COLO829 (cell line): ENCODE measurements at regions not wholly inside any gene's neighbourhood (a gene's known extent, or its start where the extent isn't known, plus 50 kb on each side); places are given as distances from the start of the nearest gene placed in this dataset.

Source experiments
- DNase-seq: peaks from one replicate; pipeline ENCODE4 v3.0.0; 2012; ENCODE audit warnings: low spot score

DNA sequence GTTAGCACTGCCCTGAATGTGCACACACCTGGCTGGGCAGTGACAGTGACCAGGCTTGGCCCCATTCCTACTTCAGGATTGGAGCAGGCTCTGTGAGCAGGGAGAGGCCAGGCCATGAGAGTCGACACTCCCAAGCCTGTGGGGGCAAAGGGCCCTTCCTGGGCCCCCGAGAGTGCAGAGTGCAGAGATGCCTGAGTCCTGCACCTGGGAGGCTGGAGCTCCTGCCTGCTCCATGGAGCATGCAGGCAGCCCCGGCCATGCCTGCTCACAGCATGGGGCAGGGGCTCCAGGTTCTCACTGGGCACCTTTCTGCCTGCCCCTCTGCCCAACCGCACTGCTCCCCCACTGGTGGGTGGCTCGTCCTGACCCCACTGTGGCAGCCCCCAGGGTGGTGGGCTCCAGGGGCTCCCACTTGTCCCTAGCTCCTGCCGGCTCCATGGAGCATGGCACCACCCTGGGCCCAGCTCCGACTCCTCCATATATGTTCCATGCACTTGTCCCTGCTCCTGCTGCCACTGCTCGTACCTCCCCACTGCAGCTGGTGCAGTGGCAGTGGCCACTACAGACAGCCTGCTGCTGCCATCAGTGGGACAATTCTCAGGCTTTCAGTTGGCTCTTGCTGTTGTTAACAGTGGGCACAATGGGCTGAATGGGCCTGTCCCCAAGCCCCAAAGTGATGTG lies 282.0 kb downstream of the RPRM start:
- DNase-seq, result no peak

DNA sequence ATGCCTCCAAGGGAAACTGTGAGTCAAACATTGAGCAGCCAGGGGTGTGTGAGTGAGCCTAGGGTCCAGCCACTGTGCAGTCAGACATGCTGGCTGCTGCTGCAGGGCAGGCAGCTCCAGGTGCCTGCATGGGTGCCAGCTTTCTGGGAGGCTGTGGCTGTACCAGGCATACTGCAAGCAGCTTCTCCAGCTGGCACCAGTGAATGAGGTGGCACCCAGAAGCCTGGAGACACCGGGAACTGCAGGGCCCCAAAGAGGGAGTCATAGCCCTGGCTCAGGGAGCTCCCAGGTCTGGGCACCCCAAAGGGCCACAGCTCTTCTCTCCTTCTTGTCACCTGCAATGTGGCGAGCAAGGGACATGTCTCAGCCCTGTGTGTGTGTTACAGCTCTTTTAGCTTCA lies 283.2 kb downstream of the RPRM start:
- DNase-seq, result no peak

DNA sequence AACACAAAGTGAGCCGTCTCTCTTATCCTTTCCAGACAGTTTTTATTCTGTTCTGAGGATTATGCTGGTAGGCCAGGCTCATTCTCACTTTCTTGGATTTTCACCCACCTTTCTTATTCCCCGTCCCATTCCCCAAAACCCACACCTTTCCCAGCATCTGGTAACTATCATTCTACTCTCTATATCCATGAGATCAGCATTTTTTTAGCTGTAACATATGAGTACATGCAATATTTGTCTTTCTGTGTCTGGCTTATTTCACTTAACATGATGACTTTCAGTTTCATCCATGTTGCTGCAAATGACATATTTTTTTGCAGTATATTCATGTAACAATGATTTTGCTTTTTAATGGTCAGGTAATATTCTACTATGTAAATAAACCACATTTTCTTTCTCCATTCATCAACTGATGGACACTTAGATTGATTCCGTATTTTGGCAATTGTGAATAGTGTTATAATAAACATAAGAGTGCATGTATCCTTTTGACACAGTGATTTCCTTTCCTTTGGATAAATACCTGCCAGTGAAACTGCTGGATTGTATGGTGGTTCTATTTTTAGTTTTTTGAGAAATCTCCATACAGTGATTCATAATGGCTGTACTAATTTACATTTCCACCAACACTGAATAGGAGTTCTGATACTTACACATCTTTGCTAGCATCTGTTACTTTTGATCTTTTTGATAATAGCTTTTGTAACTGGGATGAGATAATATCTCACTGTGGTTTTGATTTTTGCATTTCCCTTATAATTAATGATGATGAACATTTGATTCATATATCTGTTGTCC lies 289.3 kb downstream of the RPRM start:
- DNase-seq, result no peak

DNA sequence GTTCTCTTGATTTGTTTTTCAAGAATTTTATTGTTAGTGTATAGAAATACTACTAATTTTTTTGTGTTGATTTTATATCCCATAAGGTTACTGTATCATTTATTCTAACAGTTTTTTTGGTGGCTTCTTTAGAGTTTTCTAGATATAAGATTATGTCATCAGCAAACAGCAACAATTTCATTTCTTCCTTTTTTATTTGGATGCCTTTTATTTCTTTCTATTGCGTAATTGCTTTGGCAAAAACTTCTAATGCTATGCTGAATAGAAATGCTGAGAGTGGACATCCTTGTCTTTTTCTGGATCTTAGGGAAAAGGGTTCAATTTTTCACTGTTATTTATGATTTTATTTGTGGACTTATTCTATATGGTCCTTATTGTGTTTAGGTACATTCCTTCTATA lies 298.8 kb downstream of the RPRM start:
- DNase-seq, result no peak

DNA sequence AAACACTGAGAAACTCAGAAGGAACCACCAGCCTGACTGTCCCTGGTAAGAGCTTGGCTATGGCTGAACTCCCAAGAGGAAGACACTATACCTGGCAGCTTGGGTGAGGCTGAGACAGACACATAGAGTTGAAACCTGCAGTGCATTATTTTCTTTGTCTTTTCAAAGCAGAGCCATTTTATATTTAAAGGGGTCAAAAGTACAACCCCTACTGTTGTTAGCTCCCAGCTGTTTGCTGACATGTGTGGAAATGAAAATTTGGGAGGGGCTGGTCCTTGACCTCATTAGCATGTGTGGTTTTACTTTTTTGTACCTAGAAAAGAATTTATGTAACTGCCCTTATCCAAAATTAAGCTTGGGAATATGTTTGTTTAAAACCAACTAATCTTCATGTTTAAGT lies 309.0 kb downstream of the RPRM start:
- no peak for DNase-seq

DNA sequence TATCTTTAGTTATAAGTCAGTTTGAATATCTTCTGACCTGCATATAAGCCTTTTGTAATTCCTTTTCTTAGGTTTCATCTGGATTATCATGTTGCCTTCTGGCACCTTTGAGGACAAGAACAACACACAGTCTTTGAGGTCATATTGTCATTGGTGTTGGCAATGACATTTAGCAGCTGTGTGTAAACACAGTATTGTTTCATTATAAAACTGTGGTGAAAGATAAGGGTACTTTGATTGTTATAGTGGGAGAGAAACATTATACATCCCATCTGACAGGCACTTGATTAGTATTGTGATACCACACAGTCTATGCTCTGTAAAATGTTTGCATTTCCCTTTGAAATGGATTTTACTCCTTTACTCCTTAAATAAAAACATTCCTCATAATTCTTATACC lies 313.5 kb downstream of the RPRM start:
- no peak for DNase-seq

DNA sequence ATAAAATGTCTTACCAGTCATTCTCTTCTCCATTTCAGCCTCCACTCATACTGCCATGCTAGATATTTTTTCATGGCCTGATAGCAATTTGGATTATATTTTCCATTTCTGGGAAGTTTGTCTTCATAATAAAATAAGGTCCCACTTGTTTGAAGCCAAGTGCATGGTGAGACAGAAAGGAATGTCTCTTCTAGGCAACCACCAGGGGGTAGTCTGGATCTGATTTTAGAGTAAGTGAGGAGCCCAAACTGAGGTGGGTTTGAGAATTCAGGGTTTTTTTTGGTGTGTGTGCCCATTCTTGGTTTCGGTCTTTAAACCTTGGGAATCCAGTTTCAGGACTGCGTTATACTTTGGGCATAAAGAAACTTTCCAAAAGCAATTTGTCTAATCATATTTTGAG lies 315.5 kb downstream of the RPRM start:
- no peak for DNase-seq

DNA sequence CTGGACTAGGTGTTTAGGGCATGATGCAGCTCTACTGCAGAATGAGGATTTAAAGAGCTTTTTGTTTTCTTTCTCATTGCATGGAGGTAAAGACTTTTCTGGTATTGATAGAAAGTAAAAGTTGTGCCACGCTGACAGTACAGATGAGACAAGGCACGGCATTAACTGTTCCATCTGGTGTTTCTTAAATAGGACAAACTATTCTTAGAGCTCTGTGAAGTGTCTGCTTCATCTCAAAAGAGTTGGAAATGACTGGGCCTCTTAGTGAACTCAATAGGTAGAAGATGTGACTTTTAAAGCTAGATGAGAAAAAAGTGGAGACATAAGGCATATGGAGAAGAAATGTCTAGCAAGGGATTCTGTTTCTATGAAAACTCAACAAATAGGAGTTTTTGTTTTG lies 321.8 kb downstream of the RPRM start:
- no peak for DNase-seq

DNA sequence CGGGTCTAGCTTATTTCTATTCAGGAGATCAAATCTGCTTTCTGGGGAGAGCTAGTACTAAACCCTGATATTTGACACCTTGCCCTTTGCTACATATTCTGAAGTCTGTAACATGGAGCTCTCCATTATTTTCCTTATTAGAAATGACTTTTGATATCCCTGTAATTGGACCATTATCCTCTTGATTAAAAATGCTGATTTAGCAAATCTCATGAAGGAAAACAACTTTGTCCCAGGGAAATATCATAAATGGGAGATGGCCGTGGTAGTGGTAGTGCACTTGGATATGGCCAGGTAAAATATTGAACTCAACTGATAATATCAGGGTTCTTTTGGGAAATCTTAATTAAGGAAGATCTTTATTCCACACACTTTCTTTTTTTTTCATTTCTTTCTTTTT lies 326.5 kb downstream of the RPRM start:
- DNase-seq, result no peak

DNA sequence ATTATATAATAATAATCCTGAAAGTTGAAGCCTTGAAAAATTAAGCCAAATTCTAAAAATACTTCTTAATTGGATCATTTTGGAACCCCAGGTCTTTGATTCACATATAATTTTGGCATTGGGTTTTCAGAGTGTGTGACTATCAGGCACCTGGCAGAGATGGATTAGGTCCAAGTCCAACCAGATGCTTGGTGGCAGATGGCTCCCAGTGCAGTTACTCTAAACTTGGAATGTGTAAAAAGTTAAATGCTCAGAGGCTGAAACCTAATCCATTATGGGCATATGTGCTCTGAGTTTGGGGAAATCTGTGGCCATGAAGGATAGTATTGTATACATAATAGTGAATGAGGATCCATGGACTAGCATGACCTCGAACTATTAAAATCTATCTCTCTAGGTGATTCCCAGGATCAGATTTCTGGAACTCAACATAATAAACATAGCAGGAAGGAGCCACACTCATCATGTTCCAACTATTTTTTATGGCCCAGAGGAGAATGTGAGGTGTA lies 333.0 kb downstream of the RPRM start:
- DNase-seq, result no peak

DNA sequence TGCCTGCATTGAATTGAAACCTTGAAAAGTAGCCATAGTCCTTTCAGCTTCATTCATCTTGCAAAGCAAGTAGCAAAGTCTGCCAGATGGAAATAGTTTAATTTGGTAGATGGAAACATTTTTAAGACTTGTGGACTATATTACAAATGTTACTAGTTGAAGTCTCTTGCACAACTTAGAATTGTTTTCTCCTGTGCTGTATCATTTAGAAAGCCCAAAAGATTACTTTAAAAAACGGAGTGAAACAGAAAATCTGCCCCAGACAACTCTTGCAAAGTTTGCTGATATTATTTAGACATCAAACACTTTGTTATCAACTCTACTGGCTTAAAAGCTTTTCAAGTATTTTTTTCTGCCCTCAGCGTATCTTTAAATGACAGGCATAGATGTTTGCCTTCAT lies 335.0 kb downstream of the RPRM start:
- DNase-seq, result no peak

DNA sequence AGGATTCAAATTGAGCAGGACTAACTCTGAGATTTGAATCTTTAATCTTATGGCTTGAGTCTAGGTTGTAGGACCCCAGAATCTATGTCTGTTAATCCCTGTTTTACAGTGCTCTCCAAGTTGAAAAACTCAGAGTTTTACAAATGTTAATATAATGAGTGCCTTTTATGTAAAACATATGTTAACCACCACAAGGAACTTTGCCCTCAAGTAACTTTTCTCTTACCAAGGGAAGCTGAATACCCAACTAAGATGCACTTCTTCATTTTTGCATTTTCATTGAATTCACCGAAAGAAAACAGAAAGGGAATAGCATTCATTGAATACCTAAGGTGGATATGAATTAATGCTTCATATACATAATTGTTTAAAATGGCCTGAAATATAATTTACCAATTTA lies 338.1 kb downstream of the RPRM start:
- DNase-seq, result no peak

DNA sequence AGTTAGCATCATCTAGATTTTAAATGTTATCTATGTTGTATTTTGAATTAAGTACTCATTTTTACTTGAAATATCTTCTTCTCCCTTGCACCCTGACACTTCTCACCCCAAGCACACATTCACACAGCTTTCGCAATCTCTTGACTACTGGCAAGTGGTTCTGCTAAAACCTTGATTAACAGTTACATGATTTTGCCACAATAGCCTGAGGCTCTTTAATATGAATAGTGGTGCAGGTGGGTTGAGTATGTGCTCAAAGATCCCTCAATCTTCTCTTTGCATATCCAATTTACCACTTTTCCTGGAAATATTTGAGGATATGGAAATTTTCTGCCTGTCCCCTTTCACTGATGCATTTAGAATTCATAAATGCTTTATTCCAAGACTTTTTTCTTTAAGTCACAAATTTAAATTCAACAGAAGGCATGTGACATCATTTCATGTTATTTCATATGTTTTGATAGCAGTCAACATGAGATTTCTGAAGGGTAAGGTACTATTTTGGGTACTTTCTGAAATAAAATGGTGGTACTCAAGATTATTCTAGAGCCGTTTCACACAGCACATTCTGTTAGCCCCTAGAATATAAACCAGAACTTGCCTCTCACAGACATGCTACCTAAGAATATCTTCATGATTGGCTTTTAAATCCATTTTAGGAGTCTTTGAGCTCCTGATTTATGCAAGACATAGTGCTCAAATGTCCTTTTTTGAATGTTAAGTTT lies 339.7 kb downstream of the RPRM start:
- no peak for DNase-seq

DNA sequence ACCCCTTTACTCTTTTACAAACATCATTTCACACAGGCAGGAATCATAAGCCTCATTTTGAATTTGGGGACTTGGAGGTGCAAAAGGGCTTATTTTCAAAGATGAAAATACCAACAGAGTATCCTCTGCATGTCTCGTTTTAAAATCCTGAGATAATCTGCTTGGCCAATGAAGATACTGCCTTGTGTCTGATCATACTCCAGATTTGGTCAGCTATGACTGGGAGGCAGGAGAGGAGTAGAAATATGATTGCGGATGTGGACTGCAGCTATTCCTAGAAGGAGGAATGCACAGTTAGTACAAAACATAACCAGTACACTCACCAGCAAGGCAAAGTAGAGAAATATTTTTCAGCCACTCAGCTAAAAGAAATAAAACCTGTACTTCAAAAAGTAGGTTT lies 342.3 kb downstream of the RPRM start:
- DNase-seq, result no peak

DNA sequence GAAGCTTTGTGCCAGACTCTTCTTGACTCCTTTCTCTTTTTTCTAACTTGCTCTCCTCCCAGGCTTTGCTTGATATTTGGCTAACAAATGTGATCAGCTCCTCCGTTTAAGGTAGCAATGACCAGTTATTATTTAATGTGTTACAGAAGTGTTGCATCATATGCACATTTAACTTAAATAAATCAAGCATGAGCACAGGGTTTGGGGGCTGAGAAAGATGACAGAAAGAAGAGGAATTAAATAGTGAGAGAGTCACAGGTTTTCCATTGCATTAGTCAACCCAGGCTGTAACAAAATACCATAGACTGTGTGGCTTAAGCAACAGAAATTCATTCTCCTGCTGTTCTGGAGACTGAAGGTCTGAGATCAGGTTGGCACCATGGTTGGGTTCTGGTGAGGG lies 343.8 kb downstream of the RPRM start:
- DNase-seq, result no peak

DNA sequence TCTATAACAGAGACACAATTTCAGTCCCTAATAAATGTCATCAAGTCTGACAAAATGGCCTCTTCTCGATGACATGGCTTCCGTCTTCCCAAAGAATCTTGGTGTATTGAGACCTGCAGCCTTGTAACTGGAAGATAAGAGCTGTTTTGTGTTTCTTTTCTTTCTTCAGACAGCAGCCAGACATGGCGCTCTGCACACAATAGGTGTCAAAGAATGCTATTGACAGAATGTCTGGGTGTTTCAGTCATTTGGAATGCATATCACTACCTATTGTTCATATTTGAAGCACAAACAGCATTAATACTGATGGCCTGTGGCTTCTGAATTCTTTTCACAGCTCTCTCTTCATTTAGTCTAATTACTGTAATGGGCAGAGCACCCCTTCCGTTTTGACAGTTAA lies 344.8 kb downstream of the RPRM start:
- DNase-seq, result no peak

DNA sequence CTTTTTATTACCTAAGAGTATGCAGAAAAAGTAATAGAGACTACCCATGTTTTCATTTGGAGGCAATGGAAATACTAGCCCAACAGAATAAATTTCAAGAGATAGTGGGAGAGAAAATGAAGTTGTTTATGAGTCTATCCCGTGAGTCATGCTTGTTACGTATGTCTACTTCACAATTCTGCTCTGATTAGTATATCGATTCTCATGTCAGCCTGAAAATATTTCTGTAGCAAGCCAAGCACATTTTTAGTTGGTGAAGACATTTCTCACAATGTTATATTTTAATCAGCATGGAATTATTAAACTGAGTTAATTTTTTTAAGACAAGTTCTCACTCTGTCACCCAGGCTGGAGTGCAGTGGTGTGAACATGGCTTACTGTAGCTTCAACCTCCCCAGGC lies 346.1 kb downstream of the RPRM start:
- DNase-seq, result no peak

DNA sequence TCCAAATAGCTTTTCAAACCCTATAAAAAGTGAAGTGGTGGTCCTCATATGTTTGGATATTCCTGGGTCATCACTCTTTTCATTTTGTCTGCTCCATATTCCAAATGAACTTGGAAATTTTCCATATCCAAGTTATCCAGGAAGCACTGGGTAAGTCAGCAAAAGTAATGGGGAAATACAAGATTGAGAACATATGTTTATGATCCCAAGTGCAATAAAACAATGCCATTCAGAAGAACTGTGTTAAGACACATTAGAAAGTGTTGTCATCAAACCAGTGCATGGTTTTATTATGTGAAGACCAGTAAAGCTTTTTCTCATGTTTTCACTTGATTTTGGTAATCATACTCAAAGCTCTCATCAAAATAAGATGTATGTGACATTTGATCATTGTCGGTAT lies 363.4 kb downstream of the RPRM start:
- DNase-seq, result no peak

DNA sequence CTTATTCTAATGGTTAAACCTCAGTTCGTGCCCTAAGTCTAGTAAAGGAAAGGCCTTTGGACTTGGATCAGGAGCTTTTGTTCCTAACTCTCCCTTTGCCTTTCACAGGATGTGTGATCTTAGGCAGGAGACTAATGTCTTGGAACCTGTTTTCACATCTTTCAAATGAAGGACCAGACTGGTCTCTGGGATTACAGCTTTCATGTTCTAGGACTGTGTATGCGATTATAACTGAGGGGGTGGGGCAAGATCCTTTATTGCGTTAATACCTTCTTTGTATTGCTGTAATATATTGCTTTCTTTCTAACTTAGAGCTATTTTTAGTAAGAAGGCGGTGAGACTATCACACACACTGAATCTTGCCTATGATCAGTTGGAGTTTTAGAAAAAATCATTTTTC lies 368.1 kb downstream of the RPRM start:
- no peak for DNase-seq

DNA sequence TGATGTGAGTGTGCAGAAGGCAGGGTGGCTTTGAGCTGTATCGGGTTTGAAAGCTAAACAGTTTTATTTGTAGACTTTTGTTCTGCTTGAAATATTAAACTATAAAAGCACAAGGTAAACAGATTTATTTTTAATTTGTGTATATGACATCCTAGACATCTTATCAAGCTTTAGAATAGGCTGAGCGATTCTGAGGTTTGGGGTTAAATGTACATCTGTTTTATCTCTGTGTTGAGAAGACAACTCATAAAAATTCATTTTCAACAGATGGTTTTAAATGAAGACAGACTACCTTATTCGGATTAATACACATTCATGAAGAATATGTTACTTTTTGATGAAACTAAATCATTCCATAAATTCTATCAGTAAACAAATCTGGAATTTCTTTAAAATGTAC lies 368.8 kb downstream of the RPRM start:
- no peak for DNase-seq

DNA sequence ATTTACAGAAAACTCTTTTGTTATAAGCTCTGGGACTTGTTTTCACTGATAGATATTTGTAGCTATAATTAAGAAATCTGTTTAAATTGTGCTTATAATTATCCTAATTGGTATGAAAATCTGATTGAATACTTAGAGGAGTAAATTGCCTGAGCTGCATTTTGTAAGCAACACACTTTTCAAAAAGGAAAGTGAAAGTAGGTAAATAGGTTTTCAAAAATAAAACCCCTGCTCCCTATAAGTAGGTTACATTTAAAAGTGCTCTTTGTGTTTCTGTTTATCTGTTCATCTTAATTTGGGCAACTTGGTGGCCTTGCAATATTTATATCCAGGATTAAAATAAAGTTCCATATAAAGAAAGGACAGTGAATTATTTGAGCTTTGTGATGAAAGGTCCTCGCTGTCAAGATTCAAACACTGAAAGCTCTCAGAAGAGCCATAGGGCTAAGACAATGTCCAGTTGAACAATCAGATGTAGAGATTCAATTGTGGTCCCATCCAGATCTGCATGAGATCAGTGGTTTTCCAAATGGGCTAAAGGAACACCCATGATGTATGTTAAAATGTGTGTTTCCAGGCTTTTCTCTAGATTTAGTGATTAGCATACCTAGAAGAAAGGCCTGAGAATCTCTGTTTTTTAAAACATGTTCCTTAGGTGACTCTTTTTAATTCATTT lies 371.6 kb downstream of the RPRM start:
- DNase-seq, result no peak

DNA sequence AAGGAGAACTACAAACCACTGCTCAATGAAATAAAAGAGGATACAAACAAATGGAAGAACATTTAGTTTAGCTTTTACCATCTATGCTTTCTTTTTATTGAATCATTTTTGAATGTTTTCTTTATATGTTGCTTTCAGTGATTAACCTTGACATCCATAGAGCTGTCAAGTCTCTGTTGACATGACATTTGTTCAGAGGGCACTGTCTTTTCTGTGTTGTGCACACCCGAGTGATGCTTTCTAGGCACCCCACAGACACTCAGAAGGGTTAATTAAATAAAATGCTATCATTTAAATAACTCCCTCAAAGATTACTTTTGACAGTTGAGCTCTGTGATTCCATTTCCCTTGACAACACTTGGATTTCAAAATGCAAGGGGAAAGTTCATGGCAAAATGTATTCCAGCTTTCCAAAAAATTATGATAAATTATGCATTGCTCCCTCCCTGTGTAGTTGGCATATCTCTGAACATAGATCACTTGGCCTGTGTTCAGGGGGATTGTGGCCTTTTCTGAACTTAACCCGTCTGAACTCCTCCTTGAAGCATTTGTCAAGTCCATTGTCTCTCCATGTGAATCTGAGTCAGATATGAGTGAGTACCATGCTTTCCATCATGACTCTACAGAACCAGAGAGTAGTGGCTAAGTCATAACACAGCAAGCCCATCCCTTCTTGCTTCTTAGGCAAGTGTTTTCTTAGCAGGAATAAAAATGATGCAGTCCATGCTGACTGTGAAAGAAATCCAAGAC lies 372.6 kb downstream of the RPRM start:
- DNase-seq, result peak; percentile 3
